Gastroesophageal sphincter (tissue), 4 donors: ENCODE measurements at regions not wholly inside any gene's neighbourhood (a gene's known extent, or its start where the extent isn't known, plus 50 kb on each side); places are given as distances from the start of the nearest gene placed in this dataset.

ENCODE experiments used
- ATAC-seq: fragments of 150-250 bp; one replicate; pipeline ENCODE4 v1.9.1; 2016; ENCODE audit warnings: mild to moderate bottlenecking, moderate library complexity
- H3K27ac ChIP-seq, 4 donors: fragments of 200-600 bp; sonication (generic) in 3 of 4; 1 replicate in 3 of 4; 2 replicates in 1 of 4; pipeline ENCODE4 v1.5.1; 2016 to 2019
- H3K27me3 ChIP-seq: fragments of 200-600 bp; sonication (generic); one replicate; pipeline ENCODE4 v1.5.1; 2019
- H3K36me3 ChIP-seq, 2 donors: fragments of 200-600 bp; sonication (generic); one replicate each; pipeline ENCODE4 v1.5.1; 2019; ENCODE audit warnings: control low read depth in 1 of 2
- H3K4me1 ChIP-seq, 3 donors: fragments of 200-600 bp; sonication (generic); 1 replicate in 2 of 3; 2 replicates in 1 of 3; pipeline ENCODE4 v1.5.1; 2016 to 2019; ENCODE audit warnings: control low read depth in 2 of 3
- H3K4me3 ChIP-seq, 2 donors: fragments of 200-600 bp; sonication (generic); one replicate each; pipeline ENCODE4 v1.5.1; 2019; ENCODE audit warnings: mild to moderate bottlenecking in 1 of 2, moderate library complexity in 1 of 2
- H3K9me3 ChIP-seq, 3 donors: fragments of 200-600 bp; sonication (generic); one replicate each; pipeline ENCODE4 v1.5.1; 2017 to 2019; ENCODE audit warnings: control low read depth in 2 of 3
- CTCF ChIP-seq, 4 experiments: fragments of 200-600 bp in 2 of 4; fragments of 450-650 bp in 2 of 4; sonication (generic) in 1 of 4; IDR thresholded peaks; one replicate each; pipeline ENCODE4 v1.5.1; 2017 to 2019; ENCODE audit warnings: antibody characterized with exemption in 4 of 4, mild to moderate bottlenecking in 2 of 4, moderate library complexity in 2 of 4
- EP300 ChIP-seq: sonication (generic); formaldehyde crosslinking; IDR thresholded peaks from one replicate; pipeline ENCODE4 v1.6.1; 2017; ENCODE audit warnings: antibody characterized with exemption, mild to moderate bottlenecking
- POLR2A ChIP-seq, 2 donors: fragments of 450-650 bp; IDR thresholded peaks; one replicate each; pipeline ENCODE4 v1.6.1; 2017; ENCODE audit warnings: antibody characterized with exemption in 2 of 2, mild to moderate bottlenecking in 2 of 2, moderate library complexity in 1 of 2
- POLR2AphosphoS5 ChIP-seq: sonication (generic); formaldehyde crosslinking; IDR thresholded peaks from one replicate; pipeline ENCODE4 v1.6.1; 2017; ENCODE audit warnings: antibody characterized with exemption
- WGBS, 2 donors: methylation state at CpG; one replicate each; pipeline ENCODE4 v1.1.5; 2018; ENCODE audit warnings: low coverage in 1 of 2; 5-methylcytosine and 5-hydroxymethylcytosine counted together

- no peak overlapping the region for H3K27ac ChIP-seq
- peaks cover 0 to 5% (median 0%) of the 10 kb centered on the region in 3 donors for H3K9me3 ChIP-seq
- no peaks in the 10 kb centered on the region for H3K36me3 ChIP-seq
- ATAC-seq: no peak
- whole genome bisulfite sequencing, 2 donors: 0 to 4% methylated on average over 1 to 3 of the region's 4 CpGs
- H3K27me3 ChIP-seq: peaks cover 70% of the 10 kb centered on the region
- H3K4me1 ChIP-seq: no peaks in the 10 kb centered on the region
- H3K4me3 ChIP-seq: no peak overlapping the region
- TF ChIP-seq EP300: no peak
- TF ChIP-seq POLR2A (IDR thresholded peaks at IDR 0.05): no peak
These were observed 368.0 kb upstream of the IRX2 start for GRCh38 chr5:3119435-3119834.

- peaks cover 81% of the 10 kb centered on the region for H3K27me3 ChIP-seq
- no peak overlapping the region for H3K4me3 ChIP-seq
- peaks cover 0 to 7% (median 0%) of the 10 kb centered on the region in 3 donors for H3K9me3 ChIP-seq
- no peak for ATAC-seq
- no peaks in the 10 kb centered on the region for H3K4me1 ChIP-seq
- no peak overlapping the region for H3K27ac ChIP-seq
- TF ChIP-seq POLR2A (IDR thresholded peaks at IDR 0.05) (no peak), POLR2AphosphoS5 (no peak), CTCF (IDR thresholded peaks at IDR 0.05) (no peak), EP300 (no peak)
- 5 to 44% methylated on average over 4 to 7 of the region's 15 CpGs for WGBS, 2 donors
- H3K36me3 ChIP-seq: no peaks in the 10 kb centered on the region
These were observed 366.9 kb upstream of the IRX2 start for GRCh38 chr5:3118340-3118739.

- no peak overlapping the region for H3K4me3 ChIP-seq
- H3K27me3 ChIP-seq: peaks cover 81% of the 10 kb centered on the region
- TF ChIP-seq EP300 (no peak), POLR2A (IDR thresholded peaks at IDR 0.05) (no peak), POLR2AphosphoS5 (no peak), CTCF (IDR thresholded peaks at IDR 0.05) (no peak)
- 0 to 6% methylated on average over 2 to 4 of the region's 23 CpGs for WGBS, 2 donors
- ATAC-seq: no peak
- H3K4me1 ChIP-seq: no peaks in the 10 kb centered on the region
- H3K9me3 ChIP-seq: peaks cover 0 to 7% (median 0%) of the 10 kb centered on the region in 3 donors
- H3K27ac ChIP-seq: no peak overlapping the region
- no peaks in the 10 kb centered on the region for H3K36me3 ChIP-seq
These were observed 364.9 kb upstream of the IRX2 start for GRCh38 chr5:3116366-3116765.

- no peak for ATAC-seq
- no peak overlapping the region for H3K27ac ChIP-seq
- peaks cover 0 to 7% (median 0%) of the 10 kb centered on the region in 3 donors for H3K9me3 ChIP-seq
- no peak overlapping the region for H3K4me3 ChIP-seq
- no peak for TF ChIP-seq EP300
- no peak for TF ChIP-seq POLR2A (IDR thresholded peaks at IDR 0.05)
- TF ChIP-seq POLR2AphosphoS5: no peak
- TF ChIP-seq CTCF (IDR thresholded peaks at IDR 0.05): no peak
- 83 to 91% methylated on average over 5 to 9 of the region's 14 CpGs for WGBS, 2 donors
- no peaks in the 10 kb centered on the region for H3K36me3 ChIP-seq
- H3K27me3 ChIP-seq: peaks cover 64% of the 10 kb centered on the region
- no peaks in the 10 kb centered on the region for H3K4me1 ChIP-seq
These were observed 363.0 kb upstream of the IRX2 start for GRCh38 chr5:3114467-3114866.

- Histone ChIP-seq H3K36me3 (no peaks in the 10 kb centered on the region), H3K9me3 (peaks cover 0 to 4% (median 0%) of the 10 kb centered on the region in 3 donors), H3K27ac (no peak overlapping the region), H3K4me1 (no peaks in the 10 kb centered on the region), H3K27me3 (peaks cover 64% of the 10 kb centered on the region), H3K4me3 (no peak overlapping the region)
- no peak for ATAC-seq
- WGBS, 2 donors: 85% methylated on average over 4 of the region's 9 CpGs; no CpG with 5 or more reads in 1 of the 2 donors
- TF ChIP-seq POLR2A (IDR thresholded peaks at IDR 0.05): no peak
- TF ChIP-seq POLR2AphosphoS5: no peak
- TF ChIP-seq EP300: no peak
These were observed 358.9 kb upstream of the IRX2 start for GRCh38 chr5:3110371-3110770.

- Histone ChIP-seq H3K36me3 (no peaks in the 10 kb centered on the region), H3K4me1 (no peaks in the 10 kb centered on the region), H3K4me3 (no peak overlapping the region), H3K27ac (no peak overlapping the region), H3K27me3 (peaks cover 73% of the 10 kb centered on the region), H3K9me3 (no peaks in the 10 kb centered on the region)
- TF ChIP-seq CTCF (IDR thresholded peaks at IDR 0.05) (no peak), POLR2A (IDR thresholded peaks at IDR 0.05) (no peak), POLR2AphosphoS5 (no peak), EP300 (no peak)
- ATAC-seq: no peak
- 13 to 53% methylated on average over 3 to 4 of the region's 12 CpGs for WGBS, 2 donors
These were observed 355.7 kb upstream of the IRX2 start for GRCh38 chr5:3107156-3107611.
